Activated naive CD4-positive, alpha-beta T cell treated with anti-CD3 and anti-CD28 coated beads, Interleukin-2, amount 50 U/mL, for 72 hours (primary cell): ENCODE measurements at regions not wholly inside any gene's neighbourhood (a gene's known extent, or its start where the extent isn't known, plus 50 kb on each side); places are given as distances from the start of the nearest gene placed in this dataset.

Source experiments
- ATAC-seq, 2 donors: fragments of 150-1000 bp; cut with Tn5 transposase; 2 replicates each; pipeline ENCODE4 v1.10.0; 2021; ENCODE audit warnings: mild to moderate bottlenecking in 2 of 2, moderate library complexity in 2 of 2
- DNase-seq, 2 donors: peaks; one replicate each; pipeline ENCODE4 v3.0.0; 2021 to 2022; ENCODE audit warnings: low spot score in 2 of 2
- H3K27ac Mint-ChIP-seq, 2 donors: one replicate each; pipeline ENCODE4 v1.8.0; 2022; ENCODE audit warnings: mild to moderate bottlenecking in 2 of 2, mixed read lengths in 2 of 2
- H3K36me3 Mint-ChIP-seq, 2 donors: one replicate each; pipeline ENCODE4 v1.8.0; 2022; ENCODE audit warnings: mixed read lengths in 2 of 2
- H3K9me3 Mint-ChIP-seq, 2 donors: one replicate each; pipeline ENCODE4 v1.8.0; 2022; ENCODE audit warnings: mixed read lengths in 2 of 2

DNA sequence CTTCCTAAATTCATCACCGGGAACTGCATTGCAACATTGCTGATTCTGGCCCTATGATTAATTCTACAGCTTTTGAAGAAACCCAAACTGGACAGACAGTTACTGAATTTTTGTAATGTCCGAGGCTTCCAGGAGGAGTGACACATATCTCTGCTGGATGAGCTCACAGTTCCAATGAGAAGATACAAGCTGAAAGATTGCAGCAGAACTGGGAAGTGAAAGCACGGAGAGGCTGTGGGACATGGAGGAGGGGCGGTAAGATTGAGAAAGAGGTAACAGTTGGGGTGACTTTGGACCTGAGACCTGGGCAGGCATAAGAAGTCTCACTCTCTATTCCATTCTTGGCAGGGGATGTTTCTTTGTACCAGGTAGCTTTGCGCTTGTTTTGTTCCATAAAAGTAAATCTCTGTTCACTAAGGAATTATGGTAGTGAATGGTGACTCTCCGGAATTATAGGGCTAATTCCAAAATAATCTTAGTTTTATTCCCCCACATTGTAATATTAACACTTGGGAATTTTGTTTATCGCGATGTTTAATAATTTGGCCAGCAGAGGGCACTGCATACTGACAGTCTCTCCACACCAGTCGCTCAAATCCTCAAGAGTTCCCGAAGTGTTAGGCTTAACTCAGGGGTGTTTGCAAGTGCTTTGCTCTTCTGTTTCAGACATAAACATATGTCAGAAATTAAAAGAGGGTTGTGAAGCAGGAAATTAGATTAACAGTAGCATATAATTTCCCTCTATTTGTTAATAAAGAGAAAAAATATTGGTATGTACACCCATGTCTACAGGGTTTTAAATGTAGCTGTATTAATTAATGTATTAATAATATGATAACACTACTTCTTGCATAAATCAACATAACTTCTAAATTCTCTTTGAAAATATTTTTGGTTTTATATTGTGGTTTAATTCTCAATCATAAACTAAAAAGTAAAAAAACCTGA, 201.4 kb downstream of the SOCS6 start:
- DNase-seq, result peak in 1 of 2 donors; percentile 23
- Mint-ChIP-seq H3K27ac (no peak overlapping the region), H3K36me3 (no peaks in the 10 kb centered on the region), H3K9me3 (no peaks in the 10 kb centered on the region)
- ATAC-seq, result peak in 1 of 2 donors; percentile 59

GRCh38 chr18:70489571-70489970, 200.7 kb downstream of the SOCS6 start:
- H3K36me3 Mint-ChIP-seq, result no peaks in the 10 kb centered on the region
- H3K9me3 Mint-ChIP-seq, result no peaks in the 10 kb centered on the region
- ATAC-seq, result no peak
- no peak overlapping the region for H3K27ac Mint-ChIP-seq
- DNase-seq, result no peak

DNA sequence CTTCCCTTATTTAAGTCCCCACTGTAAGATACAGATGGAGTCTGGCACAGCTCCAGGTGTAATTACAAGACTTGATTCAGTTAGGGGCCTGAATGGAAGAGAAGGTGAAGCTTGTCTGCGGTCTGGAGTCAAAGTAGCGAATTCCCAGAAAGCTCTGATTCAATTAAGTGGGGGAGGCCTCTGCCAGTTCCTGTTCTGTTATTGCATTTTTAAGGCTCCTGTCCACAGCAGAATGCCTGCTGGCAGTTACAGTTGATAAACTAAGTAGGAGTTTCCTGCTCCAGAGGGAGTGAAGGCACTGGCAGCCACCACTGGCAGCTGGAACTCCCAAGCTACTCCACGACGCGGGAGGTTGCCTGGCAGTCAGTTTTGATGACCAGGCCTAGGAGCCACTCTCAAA, 181.1 kb downstream of the SOCS6 start:
- Mint-ChIP-seq H3K36me3 (no peaks in the 10 kb centered on the region), H3K27ac (no peak overlapping the region), H3K9me3 (no peaks in the 10 kb centered on the region)
- DNase-seq, result no peak
- ATAC-seq, result no peak

DNA sequence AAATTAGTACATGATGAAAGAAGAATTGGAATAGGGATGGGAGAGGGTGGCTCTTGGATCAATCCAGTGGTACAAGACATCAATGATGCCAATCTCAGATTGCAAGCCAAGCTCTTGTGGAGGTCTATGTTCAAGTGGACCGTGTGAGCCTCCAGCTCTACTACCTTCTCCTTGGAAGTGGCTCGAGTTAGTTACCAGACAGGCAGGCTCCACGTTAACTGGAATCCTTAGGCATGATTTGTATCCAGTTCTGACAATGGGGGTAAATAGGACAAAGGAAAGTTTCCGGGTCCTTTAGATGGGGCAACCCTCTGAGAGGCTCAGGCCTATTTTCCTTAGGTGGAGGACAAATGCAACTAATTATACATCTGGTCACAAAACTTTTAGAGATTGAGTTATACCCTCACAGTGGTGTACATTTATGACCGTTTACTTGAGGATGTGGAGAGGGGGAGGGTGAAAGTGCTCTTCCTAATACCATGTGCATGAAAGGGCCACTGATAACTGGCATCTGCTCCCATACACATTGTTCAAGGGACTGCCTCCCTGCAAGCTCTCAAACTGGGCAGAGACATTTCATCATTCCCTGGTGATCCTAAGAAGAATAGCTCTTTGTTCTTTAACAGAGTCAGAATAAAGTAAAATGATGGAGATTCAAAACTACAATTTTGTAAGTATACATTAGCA, 180.2 kb downstream of the SOCS6 start:
- no peak overlapping the region for H3K27ac Mint-ChIP-seq
- ATAC-seq, result no peak
- H3K9me3 Mint-ChIP-seq, result no peaks in the 10 kb centered on the region
- no peaks in the 10 kb centered on the region for H3K36me3 Mint-ChIP-seq
- DNase-seq, result no peak

DNA sequence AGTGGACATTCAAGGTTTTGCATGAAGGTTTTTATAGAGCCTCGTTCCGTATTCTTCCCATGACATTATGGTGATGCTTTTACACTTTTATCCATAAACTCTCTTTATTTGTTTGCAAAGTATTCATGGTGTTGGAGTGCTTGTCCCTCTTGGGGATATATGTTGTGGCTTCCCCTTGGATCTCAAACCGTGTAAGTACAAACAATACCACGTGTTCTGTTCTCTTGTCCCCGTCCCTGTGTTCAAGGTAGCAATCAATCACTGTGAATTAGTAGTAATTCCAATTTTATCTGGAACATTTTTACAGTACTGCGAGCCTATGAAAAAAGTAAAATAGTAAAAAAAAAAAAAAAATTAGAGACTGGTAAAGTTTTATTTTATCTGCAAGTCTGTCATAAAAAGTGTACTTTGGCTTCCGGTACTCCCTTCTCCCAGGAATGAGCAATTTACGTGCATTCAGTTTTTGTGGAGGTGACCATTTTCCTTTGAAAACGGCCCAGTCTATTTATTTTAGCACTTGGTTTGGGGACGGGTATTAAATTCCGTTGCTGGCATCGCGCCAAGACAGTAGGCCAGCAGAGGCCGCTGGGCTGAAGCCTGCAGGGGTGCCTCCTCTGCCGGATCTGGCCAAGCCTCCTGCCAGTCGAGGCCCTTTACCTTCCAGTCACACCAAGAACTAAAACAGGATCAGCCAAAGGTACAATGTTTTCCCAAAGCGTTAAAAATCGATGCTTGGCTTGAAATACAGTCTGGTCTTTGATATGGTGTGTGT, 175.7 kb downstream of the SOCS6 start:
- no peaks in the 10 kb centered on the region for H3K36me3 Mint-ChIP-seq
- no peak overlapping the region for H3K27ac Mint-ChIP-seq
- no peaks in the 10 kb centered on the region for H3K9me3 Mint-ChIP-seq
- peak; percentile 41 to 46 for ATAC-seq
- DNase-seq, result peak in 1 of 2 donors; percentile 33

- ATAC-seq (no peak), DNase-seq (no peak)
- no peaks in the 10 kb centered on the region for H3K9me3 Mint-ChIP-seq
- H3K27ac Mint-ChIP-seq, result no peak overlapping the region
- H3K36me3 Mint-ChIP-seq, result no peaks in the 10 kb centered on the region
Measured at GRCh38 chr18:70463085-70463484, 174.2 kb downstream of the SOCS6 start.

DNA sequence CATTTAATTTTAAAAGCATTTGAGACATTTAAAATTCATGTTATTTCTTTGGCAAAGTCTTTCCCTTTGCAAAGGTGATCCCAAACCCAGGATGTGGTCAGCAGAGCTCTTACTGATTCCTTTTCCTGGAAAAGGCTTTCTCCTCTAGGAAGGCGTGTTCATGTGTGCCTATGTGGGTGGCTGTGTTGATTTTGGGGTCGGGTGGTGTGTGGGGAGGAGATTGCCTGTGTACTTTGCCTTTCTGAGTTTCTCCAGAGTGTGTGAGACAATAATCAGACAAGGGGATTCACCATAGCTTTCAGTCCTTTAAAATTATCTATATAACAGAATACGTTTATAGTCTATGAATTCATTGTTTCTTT, 173.2 kb downstream of the SOCS6 start:
- no peaks in the 10 kb centered on the region for H3K36me3 Mint-ChIP-seq
- H3K9me3 Mint-ChIP-seq, result no peaks in the 10 kb centered on the region
- ATAC-seq (no peak), DNase-seq (no peak)
- H3K27ac Mint-ChIP-seq, result no peak overlapping the region

GRCh38 chr18:70461323-70462077, 172.7 kb downstream of the SOCS6 start:
- H3K36me3 Mint-ChIP-seq, result no peaks in the 10 kb centered on the region
- DNase-seq, result no peak
- no peaks in the 10 kb centered on the region for H3K9me3 Mint-ChIP-seq
- ATAC-seq, result no peak
- H3K27ac Mint-ChIP-seq, result no peak overlapping the region

DNA sequence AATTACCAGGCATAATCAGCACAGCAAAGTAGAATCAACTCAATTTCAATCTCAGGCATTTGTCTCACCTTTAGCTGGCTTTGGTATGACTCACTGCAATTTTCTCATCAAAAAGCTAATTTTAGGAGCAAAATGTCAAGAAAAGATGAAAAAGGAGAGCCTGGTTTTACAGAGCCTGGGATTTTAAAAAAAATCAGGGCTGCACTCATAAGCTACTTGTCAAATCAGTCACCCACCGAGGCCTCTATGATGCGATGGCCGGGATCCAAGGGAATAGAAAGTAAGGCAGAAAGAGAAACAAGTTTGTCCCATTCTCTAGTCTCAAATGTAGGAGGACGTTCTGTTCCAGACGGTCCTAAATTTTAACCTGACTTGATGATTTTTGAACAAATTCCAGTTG, 170.9 kb downstream of the SOCS6 start:
- DNase-seq, result no peak
- no peak for ATAC-seq
- no peaks in the 10 kb centered on the region for H3K9me3 Mint-ChIP-seq
- H3K27ac Mint-ChIP-seq, result no peak overlapping the region
- H3K36me3 Mint-ChIP-seq, result no peaks in the 10 kb centered on the region

GRCh38 chr18:70459251-70459650, 170.4 kb downstream of the SOCS6 start:
- no peaks in the 10 kb centered on the region for H3K36me3 Mint-ChIP-seq
- DNase-seq (no peak), ATAC-seq (no peak)
- H3K27ac Mint-ChIP-seq, result no peak overlapping the region
- H3K9me3 Mint-ChIP-seq, result no peaks in the 10 kb centered on the region

DNA sequence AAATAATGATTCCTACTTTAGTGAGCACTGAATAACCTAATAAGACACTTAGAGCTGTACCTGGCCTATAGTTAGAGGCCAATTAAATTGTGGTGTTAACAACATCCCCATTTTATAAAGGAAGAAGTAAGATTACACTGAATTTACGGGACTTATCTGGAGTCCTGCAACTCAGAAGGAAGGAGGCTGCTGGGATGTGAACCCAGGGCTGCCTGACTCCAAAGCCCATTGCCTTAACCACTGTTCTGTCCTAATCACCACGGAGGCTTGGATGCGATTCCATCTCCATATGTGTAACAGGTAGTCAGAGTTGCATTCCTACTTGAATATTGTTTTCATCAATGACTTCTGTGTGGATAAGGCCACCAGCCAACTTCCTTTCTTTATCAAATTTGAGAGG, 168.9 kb downstream of the SOCS6 start:
- no peak overlapping the region for H3K27ac Mint-ChIP-seq
- ATAC-seq (no peak), DNase-seq (no peak)
- no peaks in the 10 kb centered on the region for H3K9me3 Mint-ChIP-seq
- no peaks in the 10 kb centered on the region for H3K36me3 Mint-ChIP-seq

DNA sequence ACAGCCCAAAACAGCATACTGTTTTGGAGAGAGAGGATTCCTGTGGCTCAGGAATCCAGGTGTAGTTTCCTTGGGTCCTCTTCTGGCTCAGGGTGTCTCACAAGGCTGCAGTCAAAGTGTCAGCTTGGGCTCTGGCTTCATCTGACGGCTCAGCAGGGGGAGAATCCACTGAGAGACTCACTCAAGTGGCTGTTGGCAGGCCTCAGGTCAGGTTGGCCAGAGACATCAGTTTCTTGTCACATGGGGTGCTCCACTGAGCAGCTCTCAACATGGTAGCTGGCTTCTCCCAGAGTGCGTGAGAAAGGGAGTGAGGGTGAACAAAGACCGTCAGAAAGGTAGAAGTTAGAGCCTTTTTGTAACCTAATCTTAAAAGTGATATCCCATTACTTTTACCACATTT, 168.4 kb downstream of the SOCS6 start:
- H3K27ac Mint-ChIP-seq, result no peak overlapping the region
- H3K36me3 Mint-ChIP-seq, result no peaks in the 10 kb centered on the region
- H3K9me3 Mint-ChIP-seq, result no peaks in the 10 kb centered on the region
- no peak for ATAC-seq
- no peak for DNase-seq

DNA sequence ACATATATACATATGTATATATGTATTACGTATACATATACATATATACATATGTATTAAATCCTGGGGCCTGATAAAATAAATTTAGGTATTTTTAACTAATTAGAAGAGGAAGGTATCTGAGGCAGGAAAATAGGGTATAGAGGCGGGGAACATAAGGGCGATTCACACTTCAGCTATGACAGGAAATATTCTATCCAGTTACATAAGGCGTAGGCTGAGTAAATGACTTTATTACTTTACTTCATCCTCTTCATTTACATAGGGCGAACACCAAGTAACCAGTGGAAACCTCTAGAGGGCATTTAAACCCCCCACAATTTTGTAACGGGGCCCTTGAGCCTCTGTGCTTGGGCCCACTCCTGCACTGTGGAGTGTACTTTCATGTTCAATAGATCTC, 167.5 kb downstream of the SOCS6 start:
- no peak for ATAC-seq
- no peak for DNase-seq
- no peaks in the 10 kb centered on the region for H3K9me3 Mint-ChIP-seq
- H3K27ac Mint-ChIP-seq, result no peak overlapping the region
- H3K36me3 Mint-ChIP-seq, result no peaks in the 10 kb centered on the region

DNA sequence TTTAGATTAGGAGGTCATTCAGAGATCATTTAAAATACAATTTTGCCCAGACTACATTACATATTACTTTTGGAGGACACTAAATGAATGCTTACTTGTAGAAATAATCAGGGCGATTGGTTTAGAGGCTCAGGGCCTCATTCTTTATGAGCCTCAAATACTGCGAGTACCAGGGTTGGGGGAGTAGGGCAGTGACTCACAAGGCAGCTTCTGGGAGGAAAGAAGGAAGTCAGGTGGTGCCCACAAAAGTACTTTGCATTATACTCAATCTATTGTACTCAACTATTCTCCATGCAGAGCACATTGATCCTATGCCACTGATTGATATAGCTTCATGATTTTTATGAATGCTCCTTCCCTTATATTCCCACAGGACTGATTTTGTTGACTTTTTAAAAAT, 166.9 kb downstream of the SOCS6 start:
- DNase-seq, result no peak
- H3K27ac Mint-ChIP-seq, result no peak overlapping the region
- no peaks in the 10 kb centered on the region for H3K9me3 Mint-ChIP-seq
- no peaks in the 10 kb centered on the region for H3K36me3 Mint-ChIP-seq
- ATAC-seq, result no peak

- Mint-ChIP-seq H3K27ac (no peak overlapping the region), H3K9me3 (no peaks in the 10 kb centered on the region), H3K36me3 (no peaks in the 10 kb centered on the region)
- DNase-seq, result peak in 1 of 2 donors; percentile 43
- ATAC-seq, result peak; percentile 58 to 69
Measured at GRCh38 chr18:70454704-70455322, 166.0 kb downstream of the SOCS6 start.

- no peaks in the 10 kb centered on the region for H3K9me3 Mint-ChIP-seq
- H3K36me3 Mint-ChIP-seq, result no peaks in the 10 kb centered on the region
- ATAC-seq, result no peak
- no peak for DNase-seq
- no peak overlapping the region for H3K27ac Mint-ChIP-seq
Measured at GRCh38 chr18:70453058-70453775, 164.4 kb downstream of the SOCS6 start.
